Sigmoid colon (tissue), 4 donors: ENCODE measurements at regions not wholly inside any gene's neighbourhood (a gene's known extent, or its start where the extent isn't known, plus 50 kb on each side); places are given as distances from the start of the nearest gene placed in this dataset.

Experiments used
- CTCF ChIP-seq, 4 experiments: fragments of 450-650 bp in 3 of 4; fragments of 200-600 bp in 1 of 4; IDR thresholded peaks; one replicate each; pipeline ENCODE4 v1.5.1; 2016 to 2019; ENCODE audit warnings: antibody characterized with exemption in 4 of 4, mild to moderate bottlenecking in 3 of 4, moderate library complexity in 2 of 4
- EP300 ChIP-seq, 4 donors: sonication (generic); formaldehyde crosslinking; IDR thresholded peaks; one replicate each; pipeline ENCODE4 v1.6.1; 2017; ENCODE audit warnings: antibody characterized with exemption in 4 of 4
- POLR2A ChIP-seq, 2 donors: fragments of 450-650 bp; IDR thresholded peaks; one replicate each; pipeline ENCODE4 v1.6.1; 2016; ENCODE audit warnings: antibody characterized with exemption in 2 of 2, mild to moderate bottlenecking in 2 of 2, moderate library complexity in 2 of 2

- no peak for TF ChIP-seq POLR2A (IDR thresholded peaks at IDR 0.05)
- no peak for TF ChIP-seq CTCF (IDR thresholded peaks at IDR 0.05)
- no peak for TF ChIP-seq EP300 (IDR thresholded peaks at IDR 0.05)
These were observed 192.5 kb downstream of the RSL24D1 start for GRCh38 chr15:55003965-55004873.
